Prostate gland (tissue), 2 donors: ENCODE measurements at regions not wholly inside any gene's neighbourhood (a gene's known extent, or its start where the extent isn't known, plus 50 kb on each side); places are given as distances from the start of the nearest gene placed in this dataset.

Experiments used
- CTCF ChIP-seq, 4 experiments: fragments of 200-600 bp in 2 of 4; fragments of 450-650 bp in 2 of 4; sonication (generic) in 2 of 4; IDR thresholded peaks; 1 replicate in 3 of 4; 2 replicates in 1 of 4; pipeline ENCODE4 v1.5.1; 2016 to 2019; ENCODE audit warnings: antibody characterized with exemption in 4 of 4, mild to moderate bottlenecking in 2 of 4, moderate library complexity in 2 of 4
- POLR2A ChIP-seq: fragments of 450-650 bp; IDR thresholded peaks from one replicate; pipeline ENCODE4 v1.6.1; 2016; ENCODE audit warnings: antibody characterized with exemption, mild to moderate bottlenecking

GRCh38 chr13:109529964-109530363, 256.4 kb downstream of the IRS2 start:
- TF ChIP-seq CTCF (IDR thresholded peaks at IDR 0.05): no peak
- no peak for TF ChIP-seq POLR2A
